PC-3 (cell line): ENCODE measurements at regions not wholly inside any gene's neighbourhood (a gene's known extent, or its start where the extent isn't known, plus 50 kb on each side); places are given as distances from the start of the nearest gene placed in this dataset.

Experiments
- ATAC-seq: fragments of 200-7000 bp; cut with Tn5 transposase; 2 replicates; pipeline ENCODE4 v1.9.1; 2020; ENCODE audit warnings: mild to moderate bottlenecking, moderate library complexity
- BruUV-seq: library from RNA; stranded (reverse); fragments of 400-500 nt; replicated peaks from 2 replicates; lab custom pipeline; 2021; lab: Mats Ljungman, UMichigan
- CTCF ChIA-PET: fragments of 300-600 bp; sonication (Branson Sonifier 250); formaldehyde crosslinking; loops from one replicate; lab custom pipeline; 2022; ENCODE audit warnings: antibody characterized with exemption; lab: Charles Lee
- POLR2A ChIA-PET: fragments of 300-600 bp; sonication (Branson Sonifier 250); formaldehyde crosslinking; loops from one replicate; lab custom pipeline; 2022; ENCODE audit warnings: antibody characterized with exemption; ENCODE audit not compliant: unreplicated experiment; lab: Charles Lee
- DNase-seq: peaks from one replicate; pipeline ENCODE4 v3.0.0-alpha.2; 2015
- H2AFZ ChIP-seq: fragments of 300-600 bp; sonication (generic); 2 replicates; pipeline ENCODE4 v1.6.0; 2016; ENCODE audit warnings: antibody characterized with exemption, low read length
- H3F3A ChIP-seq: fragments of 300-600 bp; sonication (generic); one replicate; pipeline ENCODE4 v1.6.0; 2017; ENCODE audit warnings: antibody characterized with exemption, low read length, control low read depth, mild to moderate bottlenecking; ENCODE audit not compliant: unreplicated experiment
- H3K27ac ChIP-seq: fragments of 300-600 bp; sonication (generic); 2 replicates; pipeline ENCODE4 v1.5.1; 2016; ENCODE audit warnings: mild to moderate bottlenecking, low read length
- H3K27me3 ChIP-seq: fragments of 300-600 bp; sonication (generic); 2 replicates; pipeline ENCODE4 v1.6.1; 2016; ENCODE audit warnings: low read length, mixed read lengths
- H3K36me3 ChIP-seq: fragments of 300-600 bp; sonication (generic); 2 replicates; pipeline ENCODE4 v1.6.1; 2016; ENCODE audit warnings: low read depth, mixed run types, low read length, mixed read lengths
- H3K4me1 ChIP-seq: fragments of 300-600 bp; sonication (generic); 2 replicates; pipeline ENCODE4 v1.5.1; 2016; ENCODE audit warnings: low read length; ENCODE audit not compliant: insufficient read depth
- H3K4me2 ChIP-seq: fragments of 300-600 bp; sonication (generic); 2 replicates; pipeline ENCODE4 v1.6.0; 2016; ENCODE audit warnings: low read length
- H3K4me3 ChIP-seq: fragments of 300-600 bp; sonication (generic); 2 replicates; pipeline ENCODE4 v1.5.1; 2016; ENCODE audit warnings: mild to moderate bottlenecking, low read length, mixed read lengths
- H3K79me2 ChIP-seq: fragments of 300-600 bp; sonication (generic); 2 replicates; pipeline ENCODE4 v1.6.1; 2017; ENCODE audit warnings: low read length, mixed read lengths
- H3K9ac ChIP-seq: fragments of 300-600 bp; sonication (generic); 2 replicates; pipeline ENCODE4 v1.6.0; 2016; ENCODE audit warnings: mild to moderate bottlenecking, low read length
- H3K9me2 ChIP-seq: fragments of 300-600 bp; sonication (generic); replicated peaks from 2 replicates; pipeline ENCODE4 v1.6.1; 2016; ENCODE audit warnings: mixed run types, low read length, mixed read lengths
- H3K9me3 ChIP-seq: fragments of 300-600 bp; sonication (generic); 2 replicates; pipeline ENCODE4 v1.6.1; 2016; ENCODE audit warnings: low read length, mixed read lengths
- H4K20me1 ChIP-seq: fragments of 300-600 bp; sonication (generic); 2 replicates; pipeline ENCODE4 v1.6.1; 2016; ENCODE audit warnings: low read length, mixed read lengths
- EZH2 ChIP-seq: fragments of 300-600 bp; sonication (generic); IDR thresholded peaks from one replicate; pipeline ENCODE4 v1.6.1; 2017; ENCODE audit warnings: antibody characterized with exemption, mild to moderate bottlenecking, low read length; ENCODE audit not compliant: unreplicated experiment
- EZH2phosphoT487 ChIP-seq: fragments of 300-600 bp; sonication (generic); IDR thresholded peaks from 2 replicates; pipeline ENCODE4 v1.6.1; 2018; ENCODE audit warnings: mild to moderate bottlenecking, antibody characterized with exemption, low read length, borderline replicate concordance
- intact Hi-C: fragments of 100-400 bp; cut with micrococcal nuclease; formaldehyde crosslinking; loops from 2 replicates; pipeline ENCODE4 v1.9.0; 2023
- TF ChIP-seq, protein P1 (sequence below): fragments of 300-600 bp; sonication (generic); conservative IDR thresholded peaks from 2 replicates; pipeline ENCODE4 v1.5.1; 2017; ENCODE audit warnings: antibody characterized with exemption, low read depth, mild to moderate bottlenecking, low read length

DNA sequence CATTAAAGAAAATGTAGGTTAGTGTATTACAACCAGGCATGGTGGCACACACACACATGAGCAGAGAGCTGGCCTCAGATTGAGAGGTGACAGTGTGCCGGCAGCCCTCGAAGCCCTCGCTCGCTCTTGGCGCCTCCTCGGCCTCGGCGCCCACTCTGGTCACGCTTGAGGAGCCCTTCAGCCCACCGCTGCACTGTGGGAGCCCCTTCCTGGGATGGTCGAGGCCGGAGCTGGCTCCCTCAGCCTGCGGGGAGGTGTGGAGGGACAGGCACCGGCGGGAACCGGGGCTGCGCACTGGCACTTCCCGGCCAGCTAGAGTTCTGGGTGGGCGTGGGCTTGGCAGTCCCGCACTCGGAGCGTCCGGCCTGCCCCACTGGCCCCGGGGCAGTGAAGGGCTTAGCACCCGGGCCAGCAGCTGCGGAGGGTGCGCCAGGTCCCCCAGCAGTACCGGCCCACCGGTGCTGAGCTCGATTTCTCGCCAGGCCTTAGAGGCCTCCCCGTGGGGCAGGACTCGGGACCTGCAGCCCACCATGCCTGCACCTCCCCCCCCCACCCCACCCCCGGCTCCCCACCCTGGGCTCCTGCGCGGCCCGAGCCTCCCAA is 80.4 kb upstream of the TMEM158 start:
- no peaks in the 10 kb centered on the region for H3K79me2 ChIP-seq
- ChIA-PET POLR2A (no interaction called here), CTCF (no interaction called here)
- no peak overlapping the region for H3K27ac ChIP-seq
- H3K9me2 ChIP-seq: no peaks in the 10 kb centered on the region
- H3K27me3 ChIP-seq: peaks cover 4% of the 10 kb centered on the region; the same call in 1 of the 2 replicates
- no peaks in the 10 kb centered on the region for H4K20me1 ChIP-seq
- BruUV-seq: no TSS peak
- ATAC-seq (no peak), DNase-seq (no peak)
- no peaks in the 10 kb centered on the region for H3K36me3 ChIP-seq
- no peak overlapping the region for H3K9ac ChIP-seq
- TF ChIP-seq EZH2 (no peak), EZH2phosphoT487 (no peak)
- TF ChIP-seq, protein P1, sequence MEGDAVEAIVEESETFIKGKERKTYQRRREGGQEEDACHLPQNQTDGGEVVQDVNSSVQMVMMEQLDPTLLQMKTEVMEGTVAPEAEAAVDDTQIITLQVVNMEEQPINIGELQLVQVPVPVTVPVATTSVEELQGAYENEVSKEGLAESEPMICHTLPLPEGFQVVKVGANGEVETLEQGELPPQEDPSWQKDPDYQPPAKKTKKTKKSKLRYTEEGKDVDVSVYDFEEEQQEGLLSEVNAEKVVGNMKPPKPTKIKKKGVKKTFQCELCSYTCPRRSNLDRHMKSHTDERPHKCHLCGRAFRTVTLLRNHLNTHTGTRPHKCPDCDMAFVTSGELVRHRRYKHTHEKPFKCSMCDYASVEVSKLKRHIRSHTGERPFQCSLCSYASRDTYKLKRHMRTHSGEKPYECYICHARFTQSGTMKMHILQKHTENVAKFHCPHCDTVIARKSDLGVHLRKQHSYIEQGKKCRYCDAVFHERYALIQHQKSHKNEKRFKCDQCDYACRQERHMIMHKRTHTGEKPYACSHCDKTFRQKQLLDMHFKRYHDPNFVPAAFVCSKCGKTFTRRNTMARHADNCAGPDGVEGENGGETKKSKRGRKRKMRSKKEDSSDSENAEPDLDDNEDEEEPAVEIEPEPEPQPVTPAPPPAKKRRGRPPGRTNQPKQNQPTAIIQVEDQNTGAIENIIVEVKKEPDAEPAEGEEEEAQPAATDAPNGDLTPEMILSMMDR: no peak
- H3F3A ChIP-seq: no peaks in the 10 kb centered on the region
- peaks cover 9% of the 10 kb centered on the region for H3K9me3 ChIP-seq
- H2AFZ ChIP-seq: no peak overlapping the region
- no peak overlapping the region for H3K4me2 ChIP-seq
- H3K4me1 ChIP-seq: no peaks in the 10 kb centered on the region
- no peak overlapping the region for H3K4me3 ChIP-seq
- intact Hi-C loops: no loop called here

DNA sequence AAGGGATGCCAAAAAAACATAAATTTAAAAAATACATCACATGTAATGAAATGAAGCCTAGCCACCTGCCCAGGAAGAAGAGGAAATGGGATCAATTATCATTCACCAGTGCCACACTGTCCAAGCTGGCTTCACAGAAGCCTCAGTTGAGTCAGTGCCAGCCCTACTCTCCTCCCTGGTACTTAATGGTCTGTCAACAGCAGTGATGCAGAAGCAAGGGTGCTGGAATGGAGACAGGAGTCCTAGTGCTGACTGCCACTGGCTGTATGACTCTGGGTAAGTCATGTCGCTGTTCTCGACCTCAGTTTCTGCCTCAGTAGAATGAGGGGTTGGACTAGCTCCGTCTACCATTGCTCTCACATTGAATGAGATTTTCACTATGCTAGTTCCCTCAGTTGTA is 78.5 kb upstream of the LARS2 start:
- no peaks in the 10 kb centered on the region for H3K79me2 ChIP-seq
- no peak overlapping the region for H3K4me3 ChIP-seq
- TF ChIP-seq EZH2phosphoT487 (no peak), EZH2 (no peak)
- TF ChIP-seq, protein P1: no peak
- H2AFZ ChIP-seq: no peak overlapping the region
- DNase-seq (no peak), ATAC-seq (no peak)
- H4K20me1 ChIP-seq: no peaks in the 10 kb centered on the region
- POLR2A ChIA-PET: no interaction called here
- H3F3A ChIP-seq: no peaks in the 10 kb centered on the region
- H3K9me2 ChIP-seq: no peaks in the 10 kb centered on the region
- intact Hi-C loops: no loop called here
- no peaks in the 10 kb centered on the region for H3K36me3 ChIP-seq
- H3K9ac ChIP-seq: no peak overlapping the region
- H3K4me1 ChIP-seq: no peaks in the 10 kb centered on the region
- CTCF ChIA-PET: no interaction called here
- H3K27ac ChIP-seq: no peak overlapping the region
- BruUV-seq: no TSS peak
- H3K4me2 ChIP-seq: no peak overlapping the region
- peaks cover 4% of the 10 kb centered on the region; the same call in 1 of the 2 replicates for H3K27me3 ChIP-seq
- no peaks in the 10 kb centered on the region for H3K9me3 ChIP-seq

DNA sequence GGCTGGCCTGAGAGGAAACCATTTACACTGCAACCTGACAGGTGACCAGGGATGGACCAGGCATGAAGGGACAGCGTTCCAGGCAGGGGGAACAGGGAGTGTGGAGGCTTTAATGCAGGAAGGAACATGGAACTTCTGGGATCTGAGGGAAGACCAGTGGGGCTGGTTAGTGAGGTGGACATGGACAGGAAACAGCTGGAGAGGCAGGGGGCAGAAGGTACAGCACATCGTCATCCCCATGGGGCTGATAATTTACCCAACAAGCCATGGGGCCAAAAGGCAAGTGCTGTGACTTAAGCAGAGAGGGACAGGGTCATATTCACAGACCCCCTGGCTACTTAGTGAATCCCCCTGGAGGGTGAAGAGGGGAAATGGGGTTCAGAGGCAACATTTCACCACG is 77.0 kb upstream of the LARS2 start:
- CTCF ChIA-PET: no interaction called here
- BruUV-seq: no TSS peak

More for the DNA sequence above, 77.0 kb upstream of the LARS2 start:
- Histone ChIP-seq H3K36me3 (no peaks in the 10 kb centered on the region), H3K79me2 (no peaks in the 10 kb centered on the region), H3K9me2 (no peaks in the 10 kb centered on the region), H2AFZ (no peak overlapping the region), H3K27me3 (peaks cover 4% of the 10 kb centered on the region; the same call in 1 of the 2 replicates), H3K4me3 (no peak overlapping the region), H3K9me3 (no peaks in the 10 kb centered on the region), H3K4me2 (no peak overlapping the region), H3K4me1 (no peaks in the 10 kb centered on the region), H3K27ac (no peak overlapping the region), H3K9ac (no peak overlapping the region), H3F3A (no peaks in the 10 kb centered on the region), H4K20me1 (no peaks in the 10 kb centered on the region)
- ATAC-seq (no peak), DNase-seq (no peak)
- intact Hi-C loops: no loop called here
- POLR2A ChIA-PET: no interaction called here
- TF ChIP-seq EZH2phosphoT487: no peak
- no peak for TF ChIP-seq EZH2
- TF ChIP-seq, protein P1: no peak
